SJCRH30 (cell line): ENCODE measurements at regions not wholly inside any gene's neighbourhood (a gene's known extent, or its start where the extent isn't known, plus 50 kb on each side); places are given as distances from the start of the nearest gene placed in this dataset.

Experiments used
- DNase-seq, 2 experiments: peaks; one replicate each; pipeline ENCODE4 v3.0.0-alpha.2; 2015 to 2020
- H3K27ac ChIP-seq: fragments of 250-450 bp; sonication (Bioruptor Pico); 2 replicates; pipeline ENCODE4 v1.5.1; 2020; ENCODE audit warnings: mild to moderate bottlenecking, moderate library complexity
- H3K27me3 ChIP-seq: fragments of 250-450 bp; sonication (Bioruptor Pico); 2 replicates; pipeline ENCODE4 v1.5.1; 2020; ENCODE audit warnings: mild to moderate bottlenecking, moderate library complexity
- H3K36me3 ChIP-seq: fragments of 250-450 bp; sonication (Bioruptor Pico); 2 replicates; pipeline ENCODE4 v1.5.1; 2020; ENCODE audit warnings: mild to moderate bottlenecking, moderate library complexity
- H3K4me1 ChIP-seq: fragments of 250-450 bp; sonication (Bioruptor Pico); 2 replicates; pipeline ENCODE4 v1.5.1; 2020; ENCODE audit warnings: mild to moderate bottlenecking, moderate library complexity
- H3K4me3 ChIP-seq: fragments of 250-450 bp; sonication (Bioruptor Pico); 2 replicates; pipeline ENCODE4 v1.5.1; 2020; ENCODE audit warnings: mild to moderate bottlenecking, moderate library complexity
- H3K9me3 ChIP-seq: fragments of 250-450 bp; sonication (Bioruptor Pico); replicated peaks from 2 replicates; pipeline ENCODE4 v1.5.1; 2020; ENCODE audit warnings: mild to moderate bottlenecking, moderate library complexity

DNA sequence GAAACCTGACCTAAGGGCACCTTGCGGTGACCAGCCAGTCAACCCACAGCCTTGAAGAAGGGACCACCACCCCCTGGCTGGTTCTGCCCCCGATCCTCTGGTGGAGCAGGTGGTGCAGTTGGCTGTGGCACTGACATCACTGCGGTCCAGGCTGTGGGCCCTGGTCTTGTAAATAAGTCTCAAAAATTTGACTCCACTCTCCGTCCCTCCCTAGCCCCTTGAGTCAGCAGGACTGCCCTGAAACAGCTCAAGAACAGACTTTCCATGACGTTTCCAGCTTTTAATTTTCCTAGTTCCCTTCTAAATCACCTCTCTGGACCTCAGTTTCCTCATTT is 134.8 kb upstream of the BOD1 start:
- no peaks in the 10 kb centered on the region for H3K9me3 ChIP-seq
- no peaks in the 10 kb centered on the region for H3K36me3 ChIP-seq
- H3K27me3 ChIP-seq, result no peaks in the 10 kb centered on the region
- no peak overlapping the region for H3K4me3 ChIP-seq
- H3K27ac ChIP-seq, result no peak overlapping the region
- H3K4me1 ChIP-seq, result peaks cover 14% of the 10 kb centered on the region
- DNase-seq, result no peak

- Histone ChIP-seq H3K4me1 (peaks cover 14% of the 10 kb centered on the region), H3K4me3 (no peak overlapping the region), H3K27me3 (no peaks in the 10 kb centered on the region), H3K36me3 (no peaks in the 10 kb centered on the region), H3K27ac (no peak overlapping the region), H3K9me3 (no peaks in the 10 kb centered on the region)
- DNase-seq, result peak in 1 of 2 experiments; percentile 14
Measured at GRCh38 chr5:173752653-173753052, 135.5 kb upstream of the CPEB4 start.

DNA sequence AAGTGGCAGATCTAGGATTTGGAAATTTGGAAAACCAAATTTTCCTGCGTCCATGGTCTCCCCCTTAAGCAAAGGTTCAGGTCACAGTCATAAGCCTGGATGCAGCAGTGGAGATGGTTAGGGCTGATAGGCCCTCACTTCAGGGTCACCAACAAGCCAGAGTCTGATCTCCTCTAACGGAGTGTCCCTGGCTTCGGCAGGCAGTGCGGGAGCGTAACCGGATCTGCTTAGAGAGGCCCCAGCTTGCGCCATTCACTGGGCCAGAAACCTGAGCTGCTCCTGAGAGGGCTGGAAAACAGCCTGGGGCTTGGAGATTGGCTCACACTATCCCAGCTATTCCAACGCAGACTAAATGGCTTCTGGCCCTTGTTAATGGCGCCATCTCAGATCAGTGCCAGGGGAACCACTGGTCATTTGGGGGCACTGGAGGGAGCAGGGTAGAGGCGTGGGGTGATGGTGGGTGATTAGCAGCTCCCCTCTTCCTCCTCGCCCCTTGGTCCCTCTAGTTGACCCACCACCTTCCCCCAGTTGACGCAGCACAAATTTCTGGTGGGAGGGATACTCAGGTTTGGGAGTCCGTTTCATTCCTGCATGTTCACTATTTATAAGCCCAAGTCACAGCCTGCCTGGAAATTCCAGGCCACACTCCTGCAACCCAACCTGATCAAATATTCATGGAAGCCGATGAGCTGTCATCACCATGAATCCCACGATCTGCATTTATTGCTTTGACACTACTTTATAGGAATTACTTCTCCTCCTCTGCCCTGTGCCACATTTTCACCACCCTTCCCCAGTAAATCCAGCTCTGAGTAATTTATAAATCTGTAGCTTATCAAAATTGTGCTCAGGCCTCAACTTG is 134.6 kb upstream of the CPEB4 start:
- H3K9me3 ChIP-seq, result no peaks in the 10 kb centered on the region
- H3K27ac ChIP-seq, result peak overlapping the region; percentile 75
- H3K4me3 ChIP-seq, result peak overlapping the region; percentile 38
- H3K27me3 ChIP-seq, result no peaks in the 10 kb centered on the region
- peaks cover 14% of the 10 kb centered on the region for H3K4me1 ChIP-seq
- peak; percentile 90 to 95 for DNase-seq
- H3K36me3 ChIP-seq, result no peaks in the 10 kb centered on the region

DNA sequence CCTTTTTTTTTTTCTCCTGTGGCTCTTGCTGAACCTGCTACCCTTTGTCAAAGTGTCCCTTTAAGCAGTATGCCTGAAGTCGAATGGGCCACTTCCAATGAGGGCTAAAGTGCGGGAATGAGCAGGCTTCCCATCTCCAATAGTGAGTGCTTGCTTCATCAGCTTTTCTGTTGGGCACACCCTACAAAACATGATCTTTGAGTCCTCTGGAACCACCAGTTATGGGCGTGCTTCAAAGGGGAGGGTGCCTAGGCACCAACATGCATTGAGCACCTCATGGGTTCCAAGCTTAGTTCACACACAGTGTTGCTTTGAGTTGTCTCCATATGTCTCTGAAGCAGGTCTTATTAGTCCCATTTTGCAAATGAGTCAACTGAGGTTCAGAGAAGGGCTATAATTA is 132.8 kb upstream of the CPEB4 start:
- H3K27me3 ChIP-seq, result no peaks in the 10 kb centered on the region
- no peak for DNase-seq

DNA sequence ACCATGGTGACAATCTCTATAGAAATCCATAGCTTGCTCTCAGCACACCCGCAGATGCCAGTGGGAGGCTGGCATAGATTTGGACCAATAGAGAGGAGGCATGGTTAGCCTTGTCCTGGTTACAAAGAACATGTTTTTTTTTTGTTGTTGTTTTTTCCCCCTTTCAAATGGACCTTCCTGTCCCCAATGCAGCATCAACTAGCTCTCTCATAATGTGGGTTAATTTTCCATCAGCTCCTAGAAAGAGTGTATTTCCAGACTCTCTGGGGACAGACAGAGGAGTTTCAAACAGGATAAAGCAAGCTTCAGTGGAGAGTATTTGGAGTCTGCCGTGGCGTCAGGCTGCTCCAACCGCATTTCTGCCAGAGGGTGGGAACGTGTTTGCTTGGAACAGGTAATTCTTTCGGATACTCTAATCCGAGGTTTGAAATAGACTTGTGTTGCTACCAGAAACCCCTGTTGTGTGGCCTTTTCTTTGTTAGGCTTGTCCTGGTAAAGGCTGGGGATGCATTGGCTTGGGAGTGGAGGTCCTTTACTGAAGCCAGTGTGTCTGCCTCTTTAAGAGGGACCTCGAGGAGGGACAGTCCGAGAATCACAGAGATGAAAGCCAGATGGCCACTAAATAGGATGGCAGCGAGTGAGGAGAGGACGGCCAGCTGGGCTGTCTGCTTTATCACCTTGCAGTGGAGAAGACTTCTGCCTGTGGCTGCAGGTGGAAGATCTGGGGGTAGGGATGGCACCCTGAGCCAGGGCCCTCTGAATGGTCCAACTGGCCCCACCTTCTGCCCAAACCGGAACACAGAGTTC is 130.5 kb upstream of the CPEB4 start:
- Histone ChIP-seq H3K4me1 (peaks cover 14% of the 10 kb centered on the region), H3K9me3 (no peaks in the 10 kb centered on the region), H3K27ac (no peak overlapping the region), H3K27me3 (no peaks in the 10 kb centered on the region), H3K36me3 (no peaks in the 10 kb centered on the region), H3K4me3 (no peak overlapping the region)
- no peak for DNase-seq

More for the DNA sequence above, 132.8 kb upstream of the CPEB4 start:
- Histone ChIP-seq H3K27ac (no peak overlapping the region), H3K9me3 (no peaks in the 10 kb centered on the region), H3K4me3 (no peak overlapping the region), H3K36me3 (no peaks in the 10 kb centered on the region), H3K4me1 (peaks cover 14% of the 10 kb centered on the region)

DNA sequence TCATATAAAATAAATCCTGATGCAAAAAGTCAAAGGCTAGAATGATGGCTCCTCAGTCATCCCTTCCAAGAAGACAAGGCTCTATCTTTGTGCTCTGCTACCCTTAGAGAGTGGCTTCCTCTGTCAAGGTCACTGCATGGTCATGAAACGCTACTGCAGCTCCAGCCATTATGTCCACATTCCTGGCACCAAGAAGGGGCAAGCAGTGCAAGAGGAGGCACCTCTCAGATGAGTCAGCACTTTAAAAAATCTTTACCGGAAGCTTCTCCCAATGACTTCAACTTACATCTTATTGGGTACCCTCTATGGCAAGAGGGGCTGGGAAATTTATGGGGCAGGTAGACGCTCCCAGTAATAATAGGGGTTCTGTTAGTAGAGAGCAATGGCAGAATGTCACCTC is 129.5 kb upstream of the CPEB4 start:
- no peaks in the 10 kb centered on the region for H3K27me3 ChIP-seq
- no peak overlapping the region for H3K4me3 ChIP-seq
- no peaks in the 10 kb centered on the region for H3K36me3 ChIP-seq

GRCh38 chr5:173759691-173760090 is 128.5 kb upstream of the CPEB4 start:
- no peak for DNase-seq

More for the DNA sequence above, 129.5 kb upstream of the CPEB4 start:
- no peaks in the 10 kb centered on the region for H3K9me3 ChIP-seq
- no peak for DNase-seq
- peaks cover 7% of the 10 kb centered on the region for H3K4me1 ChIP-seq
- H3K27ac ChIP-seq, result no peak overlapping the region

DNA sequence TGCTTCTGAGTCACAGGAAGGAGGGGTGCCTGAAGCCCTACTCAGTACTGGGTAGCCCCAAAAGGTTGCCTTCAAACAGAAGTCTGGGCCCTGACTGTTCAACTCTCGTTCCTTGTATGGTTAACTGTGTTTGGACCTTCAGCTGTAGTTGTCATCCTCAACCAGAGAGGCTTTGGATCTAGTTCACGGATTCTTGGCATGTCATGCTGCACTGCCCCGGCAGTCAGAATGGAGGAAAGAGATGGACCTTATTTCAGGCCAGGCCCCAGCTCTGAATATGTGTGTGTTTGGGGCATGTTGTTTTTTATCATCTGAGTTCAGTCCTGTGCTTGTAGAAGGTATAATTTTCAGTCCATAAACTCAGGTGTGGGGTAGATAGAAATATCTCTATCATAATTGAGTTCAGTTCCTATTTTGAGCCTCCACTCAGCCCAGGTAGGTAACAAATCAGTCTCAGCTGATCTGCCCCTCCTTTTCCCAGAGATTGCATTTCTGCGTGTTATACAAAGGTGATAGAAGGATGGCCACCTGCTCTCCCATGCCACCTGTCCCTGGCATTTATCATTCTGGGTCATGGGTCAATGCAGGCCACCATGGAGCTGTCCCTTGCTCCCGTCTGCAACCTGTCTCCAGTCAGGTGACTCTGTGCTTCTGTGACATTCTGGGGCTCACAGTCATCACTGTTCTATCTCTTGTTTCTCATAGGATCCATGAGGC is 127.5 kb upstream of the CPEB4 start:
- H3K4me3 ChIP-seq, result no peak overlapping the region
- peaks cover 17% of the 10 kb centered on the region for H3K4me1 ChIP-seq
- H3K36me3 ChIP-seq, result no peaks in the 10 kb centered on the region
- H3K27me3 ChIP-seq, result no peaks in the 10 kb centered on the region
- H3K27ac ChIP-seq, result no peak overlapping the region
- no peaks in the 10 kb centered on the region for H3K9me3 ChIP-seq
- no peak for DNase-seq

More at GRCh38 chr5:173759691-173760090, 128.5 kb upstream of the CPEB4 start:
- Histone ChIP-seq H3K4me1 (peaks cover 9% of the 10 kb centered on the region), H3K27ac (no peak overlapping the region), H3K36me3 (no peaks in the 10 kb centered on the region), H3K4me3 (no peak overlapping the region), H3K27me3 (no peaks in the 10 kb centered on the region), H3K9me3 (no peaks in the 10 kb centered on the region)

- Histone ChIP-seq H3K36me3 (no peaks in the 10 kb centered on the region), H3K4me1 (peaks cover 17% of the 10 kb centered on the region), H3K27ac (no peak overlapping the region), H3K27me3 (no peaks in the 10 kb centered on the region), H3K9me3 (no peaks in the 10 kb centered on the region), H3K4me3 (no peak overlapping the region)
- no peak for DNase-seq
Measured at GRCh38 chr5:173761178-173761513, 127.0 kb upstream of the CPEB4 start.

GRCh38 chr5:173762045-173762444 is 126.1 kb upstream of the CPEB4 start:
- Histone ChIP-seq H3K4me1 (peaks cover 19% of the 10 kb centered on the region), H3K27ac (no peak overlapping the region), H3K4me3 (no peak overlapping the region), H3K36me3 (no peaks in the 10 kb centered on the region), H3K9me3 (no peaks in the 10 kb centered on the region), H3K27me3 (no peaks in the 10 kb centered on the region)
- no peak for DNase-seq

- Histone ChIP-seq H3K27me3 (no peaks in the 10 kb centered on the region), H3K36me3 (no peaks in the 10 kb centered on the region), H3K4me1 (peaks cover 19% of the 10 kb centered on the region), H3K4me3 (no peak overlapping the region), H3K27ac (no peak overlapping the region), H3K9me3 (no peaks in the 10 kb centered on the region)
- no peak for DNase-seq
Measured at GRCh38 chr5:173762930-173763329, 125.2 kb upstream of the CPEB4 start.

GRCh38 chr5:173763410-173763809 is 124.7 kb upstream of the CPEB4 start:
- Histone ChIP-seq H3K4me3 (no peak overlapping the region), H3K36me3 (no peaks in the 10 kb centered on the region), H3K27me3 (no peaks in the 10 kb centered on the region), H3K9me3 (no peaks in the 10 kb centered on the region), H3K4me1 (peaks cover 19% of the 10 kb centered on the region), H3K27ac (no peak overlapping the region)
- no peak for DNase-seq

- Histone ChIP-seq H3K36me3 (no peaks in the 10 kb centered on the region), H3K9me3 (no peaks in the 10 kb centered on the region), H3K27me3 (no peaks in the 10 kb centered on the region), H3K27ac (peak overlapping the region; percentile 90), H3K4me1 (peaks cover 19% of the 10 kb centered on the region), H3K4me3 (peak overlapping the region; percentile 41)
- DNase-seq, result peak; percentile 92 to 93
Measured at GRCh38 chr5:173764332-173765028, 123.7 kb upstream of the CPEB4 start.

DNA sequence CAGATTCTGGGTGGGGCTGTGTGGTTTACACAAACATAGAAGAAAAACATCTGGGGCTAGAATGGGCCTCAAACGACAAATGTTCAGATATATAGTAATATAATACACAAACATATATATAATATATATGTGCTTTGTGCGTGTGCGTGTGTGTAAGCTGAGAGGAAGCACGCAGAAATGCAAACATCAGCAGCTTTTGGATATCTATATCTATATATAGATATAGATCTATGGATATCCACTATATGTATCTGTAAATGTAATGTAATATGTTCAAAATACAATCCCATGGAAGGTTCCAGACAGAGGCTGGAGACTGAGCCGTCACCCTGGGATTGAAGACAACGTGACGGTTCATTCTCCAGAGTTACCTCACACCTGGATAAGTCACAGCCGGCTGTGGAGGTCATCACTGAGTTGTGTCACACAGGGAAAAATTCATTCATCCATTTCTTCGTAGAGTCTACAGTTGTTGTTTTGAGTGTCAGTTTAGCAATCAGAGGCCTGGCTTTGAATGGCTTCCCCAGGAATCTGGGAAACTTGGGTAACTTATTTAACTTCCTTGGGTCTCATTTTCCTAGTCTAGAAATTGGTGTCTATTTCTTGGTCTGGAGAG is 123.0 kb upstream of the CPEB4 start:
- Histone ChIP-seq H3K27ac (peak overlapping the region; percentile 90), H3K9me3 (no peaks in the 10 kb centered on the region), H3K4me1 (peaks cover 19% of the 10 kb centered on the region), H3K4me3 (peak overlapping the region; percentile 41), H3K27me3 (no peaks in the 10 kb centered on the region), H3K36me3 (no peaks in the 10 kb centered on the region)
- DNase-seq, result no peak
